Peyer's patch (tissue), 4 donors: ENCODE measurements at regions not wholly inside any gene's neighbourhood (a gene's known extent, or its start where the extent isn't known, plus 50 kb on each side); places are given as distances from the start of the nearest gene placed in this dataset.

Source experiments
- DNase-seq, 3 donors: peaks; one replicate each; pipeline ENCODE4 v3.0.0-alpha.2; 2017 to 2019
- H3K27ac ChIP-seq, 4 donors: fragments of 200-600 bp; sonication (generic); one replicate each; pipeline ENCODE4 v1.5.1; 2016 to 2019
- H3K27me3 ChIP-seq, 2 donors: fragments of 200-600 bp; sonication (generic); one replicate each; pipeline ENCODE4 v1.5.1; 2019
- H3K36me3 ChIP-seq, 3 donors: fragments of 200-600 bp; sonication (generic); one replicate each; pipeline ENCODE4 v1.5.1; 2016 to 2019
- H3K4me1 ChIP-seq, 4 donors: fragments of 200-600 bp; sonication (generic); one replicate each; pipeline ENCODE4 v1.5.1; 2016 to 2019
- H3K4me3 ChIP-seq, 4 donors: fragments of 200-600 bp; sonication (generic); 1 replicate in 3 of 4; 2 replicates in 1 of 4; pipeline ENCODE4 v1.5.1; 2016 to 2019; ENCODE audit warnings: mild to moderate bottlenecking in 1 of 4
- H3K9me3 ChIP-seq, 4 donors: fragments of 200-600 bp; sonication (generic); one replicate each; pipeline ENCODE4 v1.5.1; 2016 to 2019; ENCODE audit warnings: mild to moderate bottlenecking in 1 of 4
- CTCF ChIP-seq, 6 experiments: fragments of 450-650 bp in 4 of 6; fragments of 200-600 bp in 2 of 6; sonication (generic) in 1 of 6; IDR thresholded peaks; one replicate each; pipeline ENCODE4 v1.5.1; 2017 to 2019; ENCODE audit warnings: antibody characterized with exemption in 6 of 6, mild to moderate bottlenecking in 3 of 6, moderate library complexity in 1 of 6
- POLR2A ChIP-seq, 2 donors: fragments of 450-650 bp; IDR thresholded peaks; one replicate each; pipeline ENCODE4 v1.5.1; 2017; ENCODE audit warnings: antibody characterized with exemption in 2 of 2, mild to moderate bottlenecking in 2 of 2, moderate library complexity in 2 of 2

- Histone ChIP-seq H3K4me3 (no peak overlapping the region), H3K27me3 (no peaks in the 10 kb centered on the region), H3K27ac (no peak overlapping the region), H3K9me3 (no peaks in the 10 kb centered on the region), H3K4me1 (no peaks in the 10 kb centered on the region), H3K36me3 (no peaks in the 10 kb centered on the region)
- DNase-seq: no peak
- TF ChIP-seq CTCF (IDR thresholded peaks at IDR 0.05) (no peak), POLR2A (IDR thresholded peaks at IDR 0.05) (no peak)
Observed at GRCh38 chr12:65707051-65707450, 117.2 kb upstream of the HMGA2 start.

GRCh38 chr12:65712260-65713004 lies 111.9 kb upstream of the HMGA2 start:
- no peaks in the 10 kb centered on the region for H3K36me3 ChIP-seq
- TF ChIP-seq POLR2A (IDR thresholded peaks at IDR 0.05) (no peak), CTCF (IDR thresholded peaks at IDR 0.05) (no peak)
- no peak overlapping the region for H3K27ac ChIP-seq
- H3K9me3 ChIP-seq: no peaks in the 10 kb centered on the region
- no peak for DNase-seq
- H3K4me3 ChIP-seq: no peak overlapping the region
- H3K27me3 ChIP-seq: no peaks in the 10 kb centered on the region
- H3K4me1 ChIP-seq: no peaks in the 10 kb centered on the region

DNA sequence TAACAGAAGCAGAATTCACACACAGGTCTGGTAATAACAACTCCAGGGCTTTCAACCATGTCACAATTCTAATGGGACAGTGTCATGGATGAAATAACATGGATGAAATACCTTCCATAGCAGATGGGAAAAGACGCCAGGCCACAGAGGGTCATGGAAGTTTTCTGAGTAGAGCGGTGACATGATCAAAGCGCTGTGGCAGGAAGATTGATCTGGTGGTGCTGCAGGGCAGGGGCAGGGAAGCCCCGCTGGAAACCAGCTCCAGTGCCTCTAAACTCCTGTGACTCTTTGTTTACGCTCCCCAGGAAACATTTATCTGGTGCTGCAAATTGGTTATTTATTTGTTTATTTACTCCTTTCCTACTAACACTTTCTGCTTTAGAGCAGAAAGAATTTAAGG lies 108.3 kb upstream of the HMGA2 start:
- no peak for DNase-seq
- no peaks in the 10 kb centered on the region for H3K9me3 ChIP-seq
- H3K4me3 ChIP-seq: no peak overlapping the region
- no peaks in the 10 kb centered on the region for H3K27me3 ChIP-seq
- TF ChIP-seq POLR2A (IDR thresholded peaks at IDR 0.05) (no peak), CTCF (IDR thresholded peaks at IDR 0.05) (no peak)
- H3K27ac ChIP-seq: no peak overlapping the region
- no peaks in the 10 kb centered on the region for H3K4me1 ChIP-seq
- no peaks in the 10 kb centered on the region for H3K36me3 ChIP-seq

- no peak for TF ChIP-seq CTCF (IDR thresholded peaks at IDR 0.05)
- TF ChIP-seq POLR2A (IDR thresholded peaks at IDR 0.05): no peak
- Histone ChIP-seq H3K4me3 (no peak overlapping the region), H3K36me3 (no peaks in the 10 kb centered on the region), H3K27ac (no peak overlapping the region), H3K4me1 (no peaks in the 10 kb centered on the region), H3K9me3 (no peaks in the 10 kb centered on the region), H3K27me3 (no peaks in the 10 kb centered on the region)
- DNase-seq: no peak
Observed at GRCh38 chr12:65720136-65721130, 103.8 kb upstream of the HMGA2 start.

DNA sequence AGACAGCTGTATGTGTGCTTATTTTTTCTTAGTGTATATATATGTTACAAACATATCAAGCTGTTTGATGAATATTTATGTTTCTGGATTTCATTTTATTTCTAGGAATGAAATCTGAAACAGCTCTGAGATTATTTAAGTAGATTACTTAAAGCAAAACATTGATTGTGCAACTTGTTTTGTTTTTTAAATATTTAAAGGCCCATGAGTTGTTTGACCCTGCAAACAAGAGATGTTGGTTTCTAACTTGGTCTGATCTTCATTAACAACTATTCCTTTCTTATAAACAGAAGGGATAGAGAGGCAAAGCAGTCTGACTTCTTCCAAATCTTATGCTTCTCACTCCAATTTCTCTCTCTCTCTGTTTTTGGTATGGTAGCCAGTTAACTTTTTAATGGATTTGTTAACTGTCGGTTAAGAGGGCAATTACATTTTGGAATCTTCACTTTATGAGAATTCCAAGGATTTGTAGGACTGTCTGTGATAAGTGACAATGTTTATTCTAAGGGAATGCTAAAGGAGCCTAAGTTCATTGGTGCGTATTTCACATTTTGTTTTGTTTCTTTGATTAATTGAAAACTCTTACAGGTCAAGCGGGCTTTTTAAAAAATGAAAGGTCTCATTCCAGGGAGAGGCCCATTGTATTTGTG lies 102.6 kb upstream of the HMGA2 start:
- H3K4me1 ChIP-seq: no peaks in the 10 kb centered on the region
- H3K36me3 ChIP-seq: no peaks in the 10 kb centered on the region
- H3K4me3 ChIP-seq: no peak overlapping the region
- H3K27me3 ChIP-seq: no peaks in the 10 kb centered on the region
- no peaks in the 10 kb centered on the region for H3K9me3 ChIP-seq
- no peak for DNase-seq
- H3K27ac ChIP-seq: no peak overlapping the region
- TF ChIP-seq POLR2A (IDR thresholded peaks at IDR 0.05) (no peak), CTCF (IDR thresholded peaks at IDR 0.05) (no peak)
